HG03575 (cell line): ENCODE measurements at regions not wholly inside any gene's neighbourhood (a gene's known extent, or its start where the extent isn't known, plus 50 kb on each side); places are given as distances from the start of the nearest gene placed in this dataset.

Source experiments
- ATAC-seq: cut with Tn5 transposase; IDR thresholded peaks from one replicate; pipeline ENCODE4 v1.9.1; 2021; ENCODE audit not compliant: unreplicated experiment, insufficient number of reproducible peaks, low FRiP score; ENCODE audit errors: extremely low read depth

- no peak for ATAC-seq
These were observed 368.6 kb upstream of the USP15 start for GRCh38 chr12:61891632-61892031.

- no peak for ATAC-seq
These were observed 366.0 kb upstream of the USP15 start for GRCh38 chr12:61894168-61894567.

- no peak for ATAC-seq
These were observed 363.8 kb upstream of the USP15 start for GRCh38 chr12:61896436-61896835.

- no peak for ATAC-seq
These were observed 357.8 kb upstream of the USP15 start for GRCh38 chr12:61902403-61902802.

- ATAC-seq = no peak
These were observed 349.1 kb upstream of the USP15 start for GRCh38 chr12:61911113-61911512.

GRCh38 chr12:61915420-61915819 lies 344.8 kb upstream of the USP15 start:
- no peak for ATAC-seq

- no peak for ATAC-seq
These were observed 343.4 kb upstream of the USP15 start for GRCh38 chr12:61916831-61917230.

GRCh38 chr12:61919686-61920085 lies 340.5 kb upstream of the USP15 start:
- no peak for ATAC-seq

- ATAC-seq = no peak
These were observed 340.0 kb upstream of the USP15 start for GRCh38 chr12:61920230-61920629.

- ATAC-seq = no peak
These were observed 337.1 kb upstream of the USP15 start for GRCh38 chr12:61923152-61923551.

- no peak for ATAC-seq
These were observed 325.6 kb upstream of the USP15 start for GRCh38 chr12:61934564-61934963.

GRCh38 chr12:61939977-61940376 lies 320.2 kb upstream of the USP15 start:
- ATAC-seq = no peak

GRCh38 chr12:61956545-61956944 lies 303.7 kb upstream of the USP15 start:
- no peak for ATAC-seq

GRCh38 chr12:61974461-61974860 lies 285.7 kb upstream of the USP15 start:
- ATAC-seq = no peak

- ATAC-seq = no peak
These were observed 274.4 kb upstream of the USP15 start for GRCh38 chr12:61985830-61986229.

- ATAC-seq = no peak
These were observed 273.0 kb upstream of the USP15 start for GRCh38 chr12:61987173-61987572.

GRCh38 chr12:61991661-61992060 lies 268.5 kb upstream of the USP15 start:
- no peak for ATAC-seq

GRCh38 chr12:61993734-61994345 lies 266.4 kb upstream of the USP15 start:
- no peak for ATAC-seq

GRCh38 chr12:61996717-61997116 lies 263.5 kb upstream of the USP15 start:
- ATAC-seq = no peak

GRCh38 chr12:61998791-61999190 lies 261.4 kb upstream of the USP15 start:
- no peak for ATAC-seq

GRCh38 chr12:61999311-61999710 lies 260.9 kb upstream of the USP15 start:
- no peak for ATAC-seq
